ENCODE measurements at regions not wholly inside any gene's neighbourhood (a gene's known extent, or its start where the extent isn't known, plus 50 kb on each side); places are given as distances from the start of the nearest gene placed in this dataset.
"Not testable (repeated sequence)": the region's sequence is repeated elsewhere in the genome, so short reads cannot be mapped to it uniquely, and the experiment has no call there.

GRCh38 chr6:134637847-134638437, 312.0 kb downstream of the ALDH8A1 start:
- Histone ChIP-seq H3K4me1 (ENCODE audit: control insufficient read depth in 1 of 2, insufficient read depth in 1 of 2, low read depth in 1 of 2, low read length in 1 of 2) (peaks cover 7 to 12% of the 10 kb centered on the region in 2 experiments), H3K27ac (no peak overlapping the region), H3K4me3 (ENCODE audit: low read depth in 1 of 2, low read length in 1 of 2) (no peak overlapping the region), H3K27me3 (peaks cover 2% of the 10 kb centered on the region), H3K9me3 (no peaks in the 10 kb centered on the region), H3K36me3 (no peaks in the 10 kb centered on the region)
- no peak for TF ChIP-seq CTCF (IDR thresholded peaks at IDR 0.05)

DNA sequence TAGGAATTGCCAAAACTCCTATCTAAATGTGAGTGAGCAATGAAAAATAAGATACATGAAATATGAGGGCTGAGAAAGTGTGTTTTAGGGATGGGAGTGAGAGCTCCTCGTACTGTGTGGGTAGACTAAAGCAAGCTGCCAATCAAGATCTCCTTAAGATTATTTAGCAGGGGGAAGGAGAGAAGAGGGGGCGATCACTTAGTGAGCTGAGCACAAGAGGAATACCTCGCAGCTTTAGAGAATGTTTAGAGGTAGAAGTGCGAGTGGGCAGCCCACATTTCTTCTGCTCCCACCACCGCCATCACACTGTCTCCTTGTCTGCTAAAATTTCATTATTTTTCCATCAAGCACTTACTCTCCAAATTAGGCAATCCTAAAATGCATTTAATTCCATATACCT, 312.6 kb downstream of the ALDH8A1 start:
- H3K4me3 ChIP-seq (ENCODE audit: low read depth in 1 of 2, low read length in 1 of 2), result no peak overlapping the region
- TF ChIP-seq CTCF (IDR thresholded peaks at IDR 0.05), result no peak
- H3K27me3 ChIP-seq, result peaks cover 9% of the 10 kb centered on the region
- peaks cover 12 to 16% of the 10 kb centered on the region in 2 experiments for H3K4me1 ChIP-seq (ENCODE audit: control insufficient read depth in 1 of 2, insufficient read depth in 1 of 2, low read depth in 1 of 2, low read length in 1 of 2)
- no peak overlapping the region for H3K27ac ChIP-seq
- no peaks in the 10 kb centered on the region for H3K9me3 ChIP-seq
- no peaks in the 10 kb centered on the region for H3K36me3 ChIP-seq

- Histone ChIP-seq H3K4me1 (ENCODE audit: control insufficient read depth in 1 of 2, insufficient read depth in 1 of 2, low read depth in 1 of 2, low read length in 1 of 2) (peaks cover 12 to 15% of the 10 kb centered on the region in 2 experiments), H3K36me3 (no peaks in the 10 kb centered on the region), H3K9me3 (no peaks in the 10 kb centered on the region), H3K4me3 (ENCODE audit: low read depth in 1 of 2, low read length in 1 of 2) (no peak overlapping the region), H3K27me3 (peaks cover 19% of the 10 kb centered on the region), H3K27ac (no peak overlapping the region)
- TF ChIP-seq CTCF (IDR thresholded peaks at IDR 0.05), result no peak
Observed at GRCh38 chr6:134636186-134636799, 313.6 kb downstream of the ALDH8A1 start.

- peaks cover 11 to 16% of the 10 kb centered on the region in 2 experiments for H3K4me1 ChIP-seq (ENCODE audit: control insufficient read depth in 1 of 2, insufficient read depth in 1 of 2, low read depth in 1 of 2, low read length in 1 of 2)
- TF ChIP-seq CTCF (IDR thresholded peaks at IDR 0.05), result no peak
- H3K9me3 ChIP-seq, result no peaks in the 10 kb centered on the region
- no peak overlapping the region for H3K4me3 ChIP-seq (ENCODE audit: low read depth in 1 of 2, low read length in 1 of 2)
- no peaks in the 10 kb centered on the region for H3K36me3 ChIP-seq
- H3K27ac ChIP-seq, result no peak overlapping the region
- peaks cover 22% of the 10 kb centered on the region for H3K27me3 ChIP-seq
Observed at GRCh38 chr6:134634966-134635365, 314.9 kb downstream of the ALDH8A1 start.

- no peak for TF ChIP-seq CTCF (IDR thresholded peaks at IDR 0.05)
- H3K4me3 ChIP-seq (ENCODE audit: low read depth in 1 of 2, low read length in 1 of 2), result no peak overlapping the region
- H3K4me1 ChIP-seq (ENCODE audit: control insufficient read depth in 1 of 2, insufficient read depth in 1 of 2, low read depth in 1 of 2, low read length in 1 of 2), result peaks cover 11 to 16% of the 10 kb centered on the region in 2 experiments
- no peak overlapping the region for H3K27ac ChIP-seq
- no peaks in the 10 kb centered on the region for H3K9me3 ChIP-seq
- peaks cover 22% of the 10 kb centered on the region for H3K27me3 ChIP-seq
- no peaks in the 10 kb centered on the region for H3K36me3 ChIP-seq
Observed at GRCh38 chr6:134634466-134634865, 315.4 kb downstream of the ALDH8A1 start.

GRCh38 chr6:134632982-134633940, 315.3 kb upstream of the SGK1 start:
- not testable (repeated sequence) for H3K9me3 ChIP-seq, H3K27ac ChIP-seq, H3K36me3 ChIP-seq
- peak overlapping the region in 1 of 2 experiments; percentile 13 for H3K4me3 ChIP-seq (ENCODE audit: low read depth in 1 of 2, low read length in 1 of 2)
- H3K27me3 ChIP-seq, result peaks cover 22% of the 10 kb centered on the region
- H3K4me1 ChIP-seq (ENCODE audit: control insufficient read depth in 1 of 2, insufficient read depth in 1 of 2, low read depth in 1 of 2, low read length in 1 of 2), result peaks cover 11 to 16% of the 10 kb centered on the region in 2 experiments
